GM19372 (cell line): ENCODE measurements at regions not wholly inside any gene's neighbourhood (a gene's known extent, or its start where the extent isn't known, plus 50 kb on each side); places are given as distances from the start of the nearest gene placed in this dataset.

Experiments used
- ATAC-seq: cut with Tn5 transposase; IDR thresholded peaks from one replicate; pipeline ENCODE4 v1.9.1; 2021; ENCODE audit warnings: mild to moderate bottlenecking, low read depth, moderate library complexity; ENCODE audit not compliant: unreplicated experiment

DNA sequence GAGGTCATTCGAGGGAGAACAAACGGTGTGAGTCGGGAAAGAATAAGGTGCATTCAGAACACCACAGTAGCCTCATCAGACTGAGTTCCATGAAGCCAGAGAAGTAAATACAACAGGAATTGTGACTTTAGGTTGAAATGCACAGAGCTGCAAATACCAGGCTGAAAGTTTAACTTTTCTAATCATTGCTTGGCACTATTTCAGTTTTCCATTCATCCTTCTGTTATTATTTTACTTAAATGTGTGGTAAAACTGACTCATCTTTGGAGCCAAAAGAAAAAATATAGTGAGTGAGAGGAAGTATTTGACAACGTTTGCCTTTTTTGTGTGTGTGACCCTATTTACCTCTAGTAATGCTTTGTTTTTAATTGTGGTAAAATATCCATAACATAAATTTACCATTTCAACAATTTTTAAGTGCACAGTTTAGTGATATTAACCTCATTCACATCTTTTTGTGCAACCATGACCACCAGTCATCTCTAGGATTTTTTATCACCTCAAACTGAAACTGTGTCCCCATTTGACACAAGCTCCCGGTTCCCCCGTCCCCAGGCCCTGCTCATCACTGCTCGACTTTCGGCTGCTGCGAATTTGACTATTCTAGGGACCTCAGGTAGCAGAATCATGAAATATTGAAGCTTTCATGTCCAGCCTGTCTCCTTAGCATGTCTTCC, 166.8 kb downstream of the HSD17B3 start:
- no peak for ATAC-seq

DNA sequence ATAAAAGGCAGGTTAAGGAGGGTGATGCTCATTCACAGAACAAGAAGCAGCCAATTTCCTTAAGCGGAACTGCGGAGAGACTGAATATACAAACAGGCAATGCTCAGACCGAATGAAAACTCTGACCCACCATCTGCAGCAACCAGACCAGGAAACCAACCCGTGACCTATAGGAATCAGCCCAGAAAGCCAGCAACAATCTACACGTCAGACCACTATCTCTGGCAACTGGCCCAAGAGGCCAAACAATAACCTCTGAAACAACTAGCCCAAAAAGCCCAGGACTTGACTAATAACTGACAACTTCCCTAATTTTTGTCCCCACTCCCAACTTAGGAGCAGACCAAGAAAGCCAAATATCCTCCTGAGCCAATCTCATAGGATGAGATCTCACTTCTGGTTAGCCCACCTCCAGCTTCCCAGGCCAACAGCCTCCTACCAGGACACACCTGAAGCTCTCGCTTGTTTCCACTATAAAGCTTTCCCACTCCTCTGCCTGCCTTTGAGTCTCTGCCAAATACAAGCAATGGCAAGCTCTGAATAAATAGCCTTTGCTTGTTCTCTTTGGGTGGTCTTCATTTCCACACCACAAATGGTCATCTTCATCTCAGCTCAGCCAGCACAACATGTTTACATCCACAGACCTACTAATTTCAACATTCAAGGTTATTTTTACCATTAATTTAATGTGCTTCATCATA, 168.5 kb downstream of the HSD17B3 start:
- no peak for ATAC-seq

DNA sequence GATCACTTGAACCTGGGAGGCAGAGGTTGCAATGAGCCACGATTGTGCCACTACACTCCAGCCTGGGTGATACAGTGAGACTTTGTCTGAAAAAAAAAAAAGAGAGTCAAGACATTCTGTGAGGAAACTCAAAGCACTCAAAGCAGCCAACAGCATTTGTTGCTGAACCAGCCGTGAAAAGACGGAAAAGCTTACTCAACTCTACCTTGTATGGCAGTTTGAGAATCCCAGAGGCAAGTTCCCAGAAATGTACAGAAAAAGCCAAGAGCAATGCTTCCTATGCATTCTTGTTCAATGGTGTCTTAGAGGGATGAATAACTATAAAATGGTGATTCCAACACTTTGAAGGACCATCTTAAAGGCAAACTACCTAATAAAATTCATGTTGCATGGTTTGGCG, 170.2 kb downstream of the HSD17B3 start:
- no peak for ATAC-seq

DNA sequence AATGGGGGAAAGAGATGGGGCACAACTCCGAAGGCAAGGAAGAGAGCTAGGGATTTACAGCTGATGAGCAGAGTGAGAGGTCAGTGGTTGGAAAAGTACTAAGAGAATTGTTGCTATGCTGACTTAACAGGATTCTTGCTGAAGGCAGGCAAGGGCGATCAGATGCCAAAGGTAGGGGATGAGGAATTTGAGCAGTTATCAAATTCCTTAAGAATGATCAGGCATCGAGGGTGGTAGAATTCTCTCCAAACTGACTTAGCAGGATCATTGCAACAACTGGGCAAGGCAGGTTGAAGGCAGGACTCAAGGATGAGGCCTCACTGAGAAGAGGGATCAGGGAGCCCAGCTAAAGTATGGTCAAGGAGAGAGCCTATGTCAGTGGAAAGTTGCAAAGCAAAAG, 171.0 kb downstream of the HSD17B3 start:
- no peak for ATAC-seq

DNA sequence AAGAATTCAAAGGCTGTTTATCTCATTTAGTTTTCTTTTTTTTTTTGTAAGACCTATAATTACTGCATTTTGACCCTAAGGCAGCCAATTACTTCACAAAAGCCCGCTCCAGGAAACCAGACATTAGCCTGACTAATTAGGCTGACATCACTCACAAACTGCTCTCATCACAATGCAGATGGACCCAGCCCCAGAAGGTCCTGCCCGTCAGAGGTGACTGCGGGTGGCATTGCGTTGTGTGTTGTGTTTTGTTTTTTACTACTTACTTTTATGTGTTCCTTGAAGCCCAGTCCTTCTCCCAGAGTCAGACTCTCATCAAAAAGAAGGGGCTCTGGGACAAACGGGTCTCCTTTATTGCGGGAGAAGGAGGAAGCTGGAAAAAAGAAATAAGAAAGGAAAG, 172.2 kb downstream of the HSD17B3 start:
- no peak for ATAC-seq

DNA sequence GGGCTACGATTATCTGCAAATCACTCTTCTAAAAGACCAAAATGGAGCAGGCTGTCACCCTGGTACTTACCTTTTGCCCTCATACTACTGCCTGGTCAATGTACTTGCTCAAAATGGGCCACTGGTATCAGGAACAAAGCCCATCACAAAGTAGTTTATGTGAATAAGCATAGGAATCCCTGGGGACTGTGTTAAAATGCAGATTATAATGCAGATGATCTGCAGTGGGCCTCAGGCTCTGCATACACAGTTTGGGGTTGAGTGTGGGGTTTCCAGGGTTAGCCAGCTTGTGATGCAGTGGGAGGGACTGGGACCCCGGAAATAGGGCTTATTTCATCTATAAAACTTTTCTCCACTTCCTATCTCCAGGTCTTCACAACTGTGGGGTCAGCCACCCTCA, 173.1 kb downstream of the HSD17B3 start:
- ATAC-seq, result no peak

DNA sequence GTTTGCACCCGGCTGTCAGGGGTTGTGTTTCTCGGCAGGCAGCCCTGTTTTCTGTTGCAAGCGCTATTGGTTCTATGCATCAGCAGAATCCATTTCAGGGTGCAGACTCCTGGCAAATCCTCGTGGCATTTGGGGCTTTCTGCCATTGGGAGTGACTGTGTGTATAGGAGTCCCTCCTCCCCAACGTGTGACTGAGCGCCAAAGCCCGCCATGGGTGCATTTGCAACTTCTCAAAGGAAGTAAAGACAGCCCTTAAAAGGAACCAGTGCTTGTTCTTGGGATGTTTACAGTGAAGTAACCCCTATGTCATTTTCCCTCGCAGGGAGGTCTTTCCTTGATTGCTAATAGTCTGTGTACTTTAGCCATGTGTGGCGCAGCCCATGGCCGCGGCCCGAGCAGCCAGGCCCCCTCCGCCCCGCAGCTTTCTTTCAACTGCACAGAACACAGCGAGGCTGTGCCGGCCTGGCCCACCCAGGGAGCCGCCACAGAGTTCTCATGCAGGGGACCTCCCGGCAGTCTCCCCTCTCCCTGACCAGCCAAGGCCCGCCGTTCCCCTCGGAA, 175.6 kb downstream of the HSD17B3 start:
- no peak for ATAC-seq

DNA sequence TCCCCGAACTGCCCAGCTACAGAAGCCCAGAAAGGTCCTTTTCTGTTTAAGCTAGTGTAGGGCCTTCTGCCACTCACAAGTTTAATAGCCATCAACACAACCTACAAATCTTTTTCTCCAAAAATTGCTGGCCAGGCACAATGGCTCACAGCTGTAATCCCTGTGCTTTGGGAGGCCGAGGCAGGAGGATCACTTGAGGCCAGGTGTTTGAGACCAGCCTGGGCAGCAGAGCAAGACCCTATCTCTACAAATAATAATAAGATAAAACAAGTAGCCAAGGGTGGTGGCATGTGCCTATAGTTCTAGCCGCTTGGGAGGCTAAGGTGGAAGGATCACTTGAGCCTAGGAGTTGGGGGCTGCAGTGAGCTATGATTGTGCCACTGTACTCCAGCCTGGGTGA, 176.4 kb downstream of the HSD17B3 start:
- no peak for ATAC-seq

DNA sequence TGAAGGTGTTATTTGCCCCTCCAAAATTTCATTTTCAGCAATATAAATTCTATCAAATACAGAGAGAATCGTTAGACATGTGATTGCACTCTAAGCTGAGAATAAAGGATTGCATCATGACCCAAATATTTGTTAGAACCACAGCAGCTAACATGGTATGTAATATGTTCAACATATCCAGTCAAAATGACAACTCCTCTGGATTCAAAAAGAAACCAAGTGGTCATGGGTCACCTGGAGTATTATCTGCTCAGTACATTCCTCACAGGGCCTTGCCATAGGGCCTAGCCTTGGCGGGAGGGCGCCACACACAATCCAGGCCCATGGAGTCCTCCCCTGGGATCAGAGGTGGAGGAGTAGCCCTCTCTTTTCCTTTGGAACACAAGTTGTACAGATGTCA, 179.2 kb downstream of the HSD17B3 start:
- no peak for ATAC-seq

DNA sequence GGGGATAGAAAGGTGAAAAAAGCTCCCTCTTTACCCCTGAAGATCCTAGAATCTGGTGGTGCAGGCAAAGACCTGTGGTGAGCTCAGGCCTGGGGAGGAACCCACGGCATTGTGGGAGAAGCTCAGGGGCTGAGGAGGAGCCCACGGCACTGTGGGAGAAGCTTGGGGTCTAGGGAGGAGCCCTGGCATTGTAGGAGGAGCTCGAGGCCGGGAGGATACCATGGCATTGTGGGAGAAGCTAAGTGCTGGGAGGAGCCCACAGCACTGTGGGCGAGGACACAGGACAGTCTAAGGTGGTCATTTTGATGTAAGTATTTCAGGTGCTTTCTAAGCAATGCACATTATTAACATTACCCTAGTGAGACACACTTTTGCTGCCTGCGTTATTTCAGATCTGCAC, 179.7 kb downstream of the HSD17B3 start:
- no peak for ATAC-seq

DNA sequence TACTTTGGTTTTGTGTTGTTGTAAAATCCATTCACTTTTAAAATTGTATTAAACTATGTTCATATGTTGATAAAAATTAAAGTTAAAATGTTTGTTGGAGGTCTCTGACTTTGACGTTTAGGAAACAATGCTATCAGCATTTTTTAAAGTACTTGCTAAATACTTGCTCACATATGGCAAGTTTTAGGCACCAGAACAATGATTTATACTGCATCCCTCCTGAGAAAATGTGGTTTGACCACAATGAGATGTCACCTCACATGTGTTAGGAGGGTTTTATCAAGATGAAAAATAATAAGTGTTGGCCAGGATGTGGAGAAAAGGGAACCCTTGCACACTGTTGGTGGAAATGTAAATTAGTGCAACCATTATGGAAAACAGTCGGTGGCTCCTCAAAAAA, 180.8 kb downstream of the HSD17B3 start:
- ATAC-seq, result no peak

DNA sequence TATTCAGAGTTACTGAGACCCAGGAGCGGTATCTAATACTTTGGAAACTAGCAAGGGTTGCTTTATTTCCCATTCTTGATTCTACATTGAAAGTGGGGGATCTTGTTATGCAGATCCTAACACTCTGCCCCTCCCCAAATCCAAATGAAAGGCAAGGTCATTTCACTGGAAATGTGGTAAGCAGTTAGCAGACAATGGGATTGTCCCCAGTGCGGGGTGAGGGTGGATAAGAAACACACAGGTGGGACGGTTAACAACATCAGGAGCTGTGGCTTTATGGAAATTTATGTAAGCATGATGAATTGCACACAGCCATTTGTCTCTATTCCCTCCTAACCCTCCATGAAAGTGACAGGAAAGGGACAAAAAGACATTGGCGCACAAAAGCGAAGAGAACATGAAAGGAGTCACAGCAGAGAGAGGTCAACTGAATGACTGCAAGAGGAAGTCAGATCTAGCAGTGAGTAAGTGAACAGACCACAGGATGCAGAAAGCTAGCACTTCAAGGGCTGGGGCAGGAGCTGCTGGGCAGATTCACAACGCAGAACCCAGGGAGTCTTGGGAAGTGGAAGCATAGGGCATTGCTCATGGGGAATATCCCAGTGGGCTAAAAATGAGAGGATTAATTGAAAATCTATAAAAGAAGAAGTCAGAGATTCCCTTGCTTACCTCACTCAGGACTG, 184.4 kb downstream of the HSD17B3 start:
- ATAC-seq, result no peak

DNA sequence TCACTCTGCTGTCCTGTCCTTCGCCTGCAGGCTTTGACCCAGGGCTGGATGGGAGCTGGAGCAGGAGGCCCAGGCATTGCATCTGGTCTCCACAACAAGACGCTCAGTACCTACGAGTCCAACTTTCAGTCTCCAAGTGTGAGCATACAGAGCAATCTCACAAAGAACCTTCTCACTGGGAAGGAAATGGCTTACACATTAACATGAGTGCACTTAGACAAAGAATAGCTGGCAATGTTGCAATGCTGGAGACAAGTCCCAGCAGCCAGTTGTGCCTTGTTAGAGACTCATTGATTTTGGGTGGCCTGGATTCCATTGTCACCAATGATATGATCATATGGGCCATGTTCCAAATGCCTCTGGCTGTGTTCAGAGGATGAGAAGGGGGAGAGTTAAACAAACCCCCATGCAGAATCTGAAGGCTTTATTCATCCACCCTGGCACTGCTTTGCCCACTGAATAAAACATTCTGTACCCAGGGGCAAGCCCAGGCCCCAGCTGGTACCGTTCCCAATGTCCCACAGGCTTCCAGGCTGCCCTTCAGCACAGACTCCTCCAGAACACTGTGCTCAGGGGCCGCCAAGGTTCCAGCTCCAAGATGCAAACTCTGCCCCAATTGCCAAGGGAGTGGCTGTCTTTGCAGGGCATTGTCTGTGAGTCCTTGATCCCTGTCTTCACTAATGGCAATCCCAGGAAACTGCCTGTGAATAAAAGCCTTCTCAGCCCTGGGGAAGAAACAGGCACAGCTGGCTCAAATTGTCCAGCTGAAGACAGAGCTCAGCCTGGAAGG, 185.5 kb downstream of the HSD17B3 start:
- no peak for ATAC-seq

DNA sequence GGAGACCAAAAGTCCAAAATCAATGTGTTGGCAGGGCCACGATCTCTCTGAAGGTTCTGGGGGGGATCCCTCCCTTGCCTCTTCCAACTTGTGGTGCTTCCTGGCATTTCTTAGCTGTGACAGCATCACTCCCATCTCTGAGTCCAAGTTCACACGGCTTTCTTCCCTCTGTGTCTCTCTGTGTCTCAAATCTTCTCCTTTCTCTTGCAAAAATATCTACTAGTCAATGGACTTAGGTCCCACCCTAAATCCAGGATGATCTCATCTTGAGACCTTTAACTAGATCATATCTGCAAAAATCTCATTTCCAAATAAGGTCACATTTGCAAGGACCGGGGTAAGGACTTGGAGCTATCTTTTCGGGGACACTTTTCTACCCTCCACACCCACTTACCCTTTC, 186.1 kb downstream of the HSD17B3 start:
- ATAC-seq, result no peak

DNA sequence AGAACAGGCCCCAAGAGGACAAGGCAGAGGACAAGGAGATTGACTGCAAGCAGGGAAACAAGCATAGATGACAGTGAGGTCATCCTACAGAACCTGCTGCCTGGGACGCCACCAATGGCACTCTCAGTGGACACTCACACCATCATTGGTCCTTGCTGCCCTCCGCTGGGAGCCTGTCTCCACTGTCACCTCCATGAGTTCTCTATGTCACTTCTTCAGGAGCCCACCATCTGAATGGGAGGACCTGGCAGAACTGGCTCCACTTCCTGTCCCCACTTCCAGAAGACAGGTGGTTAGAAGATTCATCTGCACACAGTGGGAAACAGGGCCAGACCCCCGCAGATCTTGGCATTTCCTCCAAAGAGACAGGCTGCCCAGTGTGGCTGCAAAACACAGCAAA, 188.9 kb downstream of the HSD17B3 start:
- no peak for ATAC-seq

DNA sequence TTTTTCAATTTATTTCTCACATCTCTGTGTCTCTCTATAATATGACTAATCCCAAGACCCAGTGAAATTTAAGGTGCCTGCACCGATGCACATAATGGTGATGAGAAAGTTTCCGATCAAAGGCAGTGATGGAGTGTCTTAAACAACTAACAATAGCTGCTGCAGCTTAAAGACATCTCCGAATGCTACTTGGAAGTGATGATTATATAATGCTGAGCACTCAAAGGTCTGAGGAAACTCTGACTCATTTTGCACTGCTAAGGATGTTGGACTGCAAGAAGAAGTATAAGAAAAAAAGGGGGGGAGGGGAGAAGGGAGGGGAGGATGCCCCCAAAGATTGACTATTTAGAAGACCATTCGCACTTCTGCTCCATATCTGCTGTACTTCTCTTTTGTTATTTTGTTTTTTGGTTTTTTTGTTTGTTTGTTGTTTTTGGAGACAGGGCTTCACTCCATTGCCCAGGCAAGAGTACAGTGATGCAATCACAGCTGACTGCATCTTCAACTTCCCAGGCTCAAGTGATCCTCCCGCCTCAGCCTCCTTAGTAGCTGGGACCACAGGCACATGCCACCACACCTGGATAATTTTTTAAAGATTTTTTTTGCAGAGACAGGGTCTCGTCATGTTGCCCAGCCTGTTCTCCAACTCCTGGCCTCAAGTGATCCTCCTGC, 192.2 kb downstream of the HSD17B3 start:
- ATAC-seq, result no peak

DNA sequence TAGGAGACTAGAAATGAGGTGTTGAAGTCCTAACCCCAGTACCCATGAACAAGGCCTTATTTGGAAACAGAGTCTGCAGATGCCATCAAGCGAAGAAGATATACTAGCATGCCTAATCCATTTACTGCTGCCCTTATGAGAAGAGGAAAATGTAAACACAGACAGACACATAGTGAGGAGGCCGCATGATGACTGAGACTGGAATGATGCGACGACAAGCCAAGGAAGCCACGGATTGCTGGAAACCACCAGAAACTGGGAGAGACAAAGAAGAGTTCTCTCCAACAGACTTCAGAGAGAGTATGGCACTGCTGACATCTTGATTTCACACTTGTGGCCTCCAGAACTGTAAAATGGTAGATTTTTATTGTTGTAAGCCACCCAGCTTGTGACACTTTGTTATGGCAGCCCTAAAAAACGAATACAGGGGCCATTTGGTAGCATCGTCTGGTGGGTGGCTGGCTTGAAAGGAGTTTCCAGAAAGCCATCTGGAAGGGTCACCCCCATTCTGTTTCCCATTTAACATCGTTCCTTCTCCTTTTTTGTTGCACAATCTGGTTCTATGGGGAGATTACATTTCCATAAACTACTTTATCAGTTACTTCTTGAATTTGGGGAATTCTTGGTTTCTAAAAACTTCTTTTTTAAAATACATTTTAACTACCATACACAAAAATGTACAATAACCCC, 193.1 kb downstream of the HSD17B3 start:
- ATAC-seq, result no peak

DNA sequence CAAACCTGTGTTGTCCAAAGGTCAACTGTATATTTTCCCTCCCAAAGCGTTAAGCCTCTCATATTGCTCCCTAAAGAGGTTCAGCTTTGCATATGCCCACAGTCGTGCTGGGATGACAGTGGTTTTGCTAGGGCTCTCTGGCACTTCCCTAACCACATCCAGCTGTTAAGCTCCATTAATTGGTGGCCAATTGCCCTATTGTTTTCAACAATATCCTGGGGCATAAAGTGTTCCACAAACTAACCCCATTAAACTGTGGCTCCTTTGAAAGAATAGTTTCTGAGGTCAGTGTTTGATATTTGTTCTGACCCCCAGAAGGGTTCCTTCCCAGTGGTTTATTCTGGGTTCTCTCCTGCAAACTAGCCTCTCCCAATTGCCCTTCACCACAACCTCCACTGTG, 194.5 kb downstream of the HSD17B3 start:
- no peak for ATAC-seq

DNA sequence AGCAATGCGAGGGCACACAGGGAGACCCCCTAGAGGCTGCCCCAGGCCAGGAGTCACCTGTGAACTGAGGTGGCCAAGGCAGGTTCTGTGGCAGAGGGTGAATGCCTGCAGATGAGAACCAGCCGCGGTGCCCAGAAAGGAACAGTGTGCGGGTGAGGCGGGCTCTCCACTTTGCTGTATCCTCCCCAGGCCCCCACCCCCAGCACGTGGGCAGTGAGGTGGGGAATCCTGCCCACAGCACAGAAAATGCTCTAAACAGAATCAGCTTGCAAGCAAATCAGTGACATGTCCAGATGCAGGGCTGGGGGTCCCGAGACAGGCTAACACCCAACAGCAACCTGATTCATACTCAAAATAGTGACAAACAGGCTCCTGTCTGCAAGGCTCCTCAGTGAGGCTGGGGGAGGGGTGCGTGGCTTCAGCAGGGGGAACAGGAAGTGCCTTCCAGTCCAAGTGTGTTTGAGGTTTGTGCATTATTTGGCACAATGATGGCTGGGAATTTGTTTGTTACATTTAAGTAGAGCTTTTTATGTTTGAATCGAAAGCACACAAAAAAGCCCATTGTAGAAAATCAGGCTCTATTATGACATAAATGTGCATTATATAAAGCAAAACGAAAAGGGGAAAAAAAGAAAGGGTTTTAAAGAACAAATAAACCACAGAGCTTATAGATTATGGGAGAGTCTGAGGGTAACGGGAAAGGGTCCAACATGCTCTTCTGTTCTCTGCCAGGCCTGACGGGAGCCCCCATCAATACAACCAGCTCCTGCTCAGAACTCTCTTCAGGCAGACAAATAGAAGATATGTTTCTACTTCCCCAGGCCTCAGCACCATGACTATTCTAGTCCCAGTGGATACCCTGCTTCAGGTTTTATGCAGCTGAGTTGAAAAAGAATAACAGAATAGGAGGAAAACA, 201.3 kb downstream of the HSD17B3 start:
- ATAC-seq, result no peak
